Islet of Langerhans (tissue), 1 donor: ENCODE measurements at regions not wholly inside any gene's neighbourhood (a gene's known extent, or its start where the extent isn't known, plus 50 kb on each side); places are given as distances from the start of the nearest gene placed in this dataset.

Experiments
- FAIRE-seq: peaks from one replicate; lab custom pipeline; 2011; peaks lifted over from hg19 to GRCh38; lab: Jason Lieb, UNC

DNA sequence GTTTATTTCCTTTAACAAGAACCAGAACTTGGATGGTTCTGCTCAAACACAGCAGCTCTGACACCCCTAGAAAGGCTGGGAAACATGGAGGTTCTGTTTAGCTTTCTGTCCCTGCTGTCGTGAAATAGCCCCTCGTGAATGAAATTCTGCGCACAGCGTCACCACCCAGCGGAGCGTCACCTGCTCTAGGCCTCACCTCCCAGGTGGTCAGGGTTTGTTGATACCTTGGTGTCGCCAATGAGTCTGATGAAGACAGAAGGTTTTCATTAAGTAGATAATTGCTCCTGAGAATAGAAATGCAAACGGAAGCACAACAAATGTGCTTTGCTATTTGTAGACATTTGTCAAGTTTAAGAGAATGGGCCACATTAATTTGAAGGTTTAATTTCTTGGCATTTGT is 135.1 kb downstream of the EDN3 start:
- FAIRE-seq: peak; percentile 93

DNA sequence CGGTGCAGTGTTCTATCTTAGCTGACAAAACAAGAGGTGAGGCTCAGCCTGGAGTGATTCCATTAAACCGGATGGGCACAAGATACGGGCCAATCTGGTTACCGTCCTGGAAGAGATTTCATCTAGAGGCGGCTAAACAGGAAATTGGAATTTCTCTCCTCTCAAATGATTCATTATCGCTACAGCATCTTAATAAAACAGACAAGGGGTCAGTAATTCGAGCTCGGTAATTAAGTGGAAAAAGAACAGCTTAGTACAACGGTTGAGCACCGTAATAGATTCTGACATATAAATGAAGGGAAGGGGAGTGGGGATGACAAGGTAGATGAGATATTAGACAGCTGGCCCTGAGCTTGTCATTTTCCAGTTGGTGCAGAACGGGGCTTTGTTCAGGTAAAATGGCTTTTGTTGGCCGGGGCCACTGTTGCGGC is 137.2 kb downstream of the EDN3 start:
- FAIRE-seq: no peak

DNA sequence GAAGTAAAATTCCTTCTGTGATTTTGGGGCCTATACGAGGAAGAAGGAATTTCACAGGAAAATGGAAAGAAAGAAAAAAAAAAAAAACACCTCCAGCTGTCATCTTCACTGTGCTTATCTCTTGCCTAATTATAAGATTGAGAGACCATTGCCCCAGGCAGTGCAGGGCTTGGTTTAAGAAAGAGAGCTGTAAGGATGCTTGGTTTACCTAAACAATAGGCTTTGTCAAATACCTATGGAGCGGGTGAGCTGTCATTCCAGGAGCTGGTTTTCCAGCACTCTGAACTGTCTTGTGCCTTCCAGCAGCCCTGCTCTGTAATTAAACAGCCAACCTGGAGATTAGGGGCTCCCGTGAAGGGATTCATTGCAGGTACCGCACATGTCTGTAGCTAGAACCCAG is 137.8 kb downstream of the EDN3 start:
- no peak for FAIRE-seq

DNA sequence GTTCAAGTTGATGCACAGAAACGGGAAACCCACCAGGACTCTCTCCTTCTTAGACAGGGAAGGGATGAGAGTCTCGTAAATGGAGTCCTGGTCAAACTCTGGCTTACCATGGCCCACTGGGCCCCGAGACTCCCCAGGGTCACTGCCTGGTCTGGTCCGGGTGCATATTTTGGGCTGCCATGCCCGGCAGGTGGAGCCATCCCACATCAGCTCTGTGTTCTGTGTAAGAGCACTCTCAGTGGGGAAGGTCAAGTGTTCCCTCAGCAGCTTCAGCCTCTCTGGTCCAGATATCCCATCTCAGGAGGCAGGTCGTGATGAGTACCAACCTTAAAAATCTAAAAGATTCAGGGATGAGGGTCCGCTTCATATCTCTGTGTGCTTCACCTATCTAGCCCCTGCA is 138.8 kb downstream of the EDN3 start:
- no peak for FAIRE-seq

DNA sequence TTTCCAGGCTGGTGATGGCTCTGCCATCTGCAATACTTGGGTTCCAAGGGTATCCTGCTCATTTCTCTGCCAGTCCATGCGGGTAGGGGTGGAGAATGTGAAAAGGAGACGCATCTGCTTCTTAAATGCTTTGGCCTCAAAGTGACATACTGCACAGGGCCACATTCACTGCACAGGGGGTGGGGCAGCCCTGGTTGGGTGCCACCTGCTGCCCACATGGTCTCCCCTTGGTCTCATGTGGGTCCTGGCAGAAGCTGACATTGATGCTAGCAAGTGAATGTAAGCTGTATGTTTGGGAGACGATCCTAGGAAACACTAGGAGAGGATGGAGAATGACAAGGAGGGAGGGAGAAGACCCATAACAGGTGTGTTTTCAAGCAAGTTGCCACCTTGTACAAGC is 140.9 kb downstream of the EDN3 start:
- no peak for FAIRE-seq

DNA sequence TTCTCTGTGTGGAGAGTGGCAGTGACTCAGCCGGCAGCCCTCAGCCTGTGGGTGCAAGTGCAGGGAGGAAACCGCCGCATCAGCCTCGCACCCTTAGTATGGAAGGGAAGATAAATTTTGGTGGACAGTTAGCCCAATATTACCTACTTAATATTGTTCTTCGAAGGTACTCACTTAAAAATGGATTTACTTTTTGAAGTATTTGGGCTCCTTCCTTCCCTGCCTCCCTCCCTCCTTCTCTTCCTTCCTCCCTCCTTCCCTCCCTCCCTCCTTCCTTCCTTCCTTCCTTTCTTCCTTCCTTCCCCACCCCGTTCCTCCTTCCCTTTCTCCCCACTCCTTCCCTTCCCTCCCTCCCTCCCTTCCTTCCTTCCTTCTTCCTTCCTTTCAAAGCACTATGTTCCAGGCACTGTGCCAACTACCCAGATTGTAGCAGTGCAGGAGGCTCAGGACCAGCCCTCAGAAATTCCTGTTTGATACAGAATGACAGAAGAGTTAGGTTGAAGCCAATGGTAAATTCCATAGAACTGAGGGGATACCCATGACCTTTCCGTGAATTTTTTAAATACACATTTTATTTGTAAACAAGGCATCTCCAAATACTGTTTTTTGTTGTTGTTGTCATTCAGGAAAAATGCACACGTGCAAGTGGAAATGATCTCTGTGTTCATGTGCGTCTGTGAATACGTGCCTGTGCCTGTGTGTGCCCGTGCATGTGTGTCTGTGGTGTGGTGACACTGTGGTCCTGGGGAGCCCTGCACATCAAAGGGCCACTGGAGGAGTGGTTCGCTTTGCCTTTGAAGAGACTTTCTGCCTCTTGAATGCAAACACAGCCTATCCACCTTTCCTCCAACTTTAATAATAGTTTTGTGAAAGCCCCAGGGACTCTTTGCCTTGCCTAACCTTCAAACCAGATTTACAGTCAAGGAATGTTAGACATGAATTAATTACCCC is 141.7 kb downstream of the EDN3 start:
- no peak for FAIRE-seq

DNA sequence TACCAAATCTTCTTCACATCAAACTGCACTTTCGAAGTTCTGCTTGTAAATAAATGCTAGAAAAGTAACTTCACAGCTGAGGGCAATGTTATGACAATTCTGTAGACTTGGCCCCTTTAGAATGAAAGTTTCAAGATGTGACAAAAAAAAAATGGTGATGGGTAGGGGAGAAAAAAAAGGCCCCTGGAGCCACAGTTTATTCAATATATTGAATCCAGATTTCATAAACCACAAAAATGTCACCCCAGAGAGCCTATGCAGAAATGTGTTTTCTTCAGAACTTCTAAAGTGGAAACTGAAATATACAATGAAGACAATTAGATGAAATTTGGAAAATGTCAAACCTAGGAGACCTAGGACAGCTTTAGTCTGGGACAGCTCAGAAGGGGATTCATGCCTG is 143.1 kb downstream of the EDN3 start:
- FAIRE-seq: no peak

DNA sequence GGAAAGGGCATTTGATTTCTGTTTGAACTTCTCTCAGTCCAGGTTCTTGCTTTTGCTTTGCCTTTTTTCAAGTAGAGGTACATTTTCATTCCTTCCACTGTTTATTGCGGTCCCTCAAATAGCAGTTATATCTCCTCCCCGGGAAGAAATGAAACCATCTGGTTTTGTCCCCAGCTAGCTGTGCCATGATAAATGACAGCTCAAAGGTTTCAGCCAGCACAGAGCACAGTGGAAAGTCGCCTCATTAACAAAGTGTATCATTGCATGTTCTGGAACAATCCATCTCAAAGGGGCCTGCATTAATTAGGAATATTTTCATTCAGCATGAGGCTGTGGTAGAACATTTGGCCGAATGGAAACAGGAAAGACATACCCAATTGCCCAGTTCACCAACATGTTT is 146.0 kb downstream of the EDN3 start:
- no peak for FAIRE-seq

DNA sequence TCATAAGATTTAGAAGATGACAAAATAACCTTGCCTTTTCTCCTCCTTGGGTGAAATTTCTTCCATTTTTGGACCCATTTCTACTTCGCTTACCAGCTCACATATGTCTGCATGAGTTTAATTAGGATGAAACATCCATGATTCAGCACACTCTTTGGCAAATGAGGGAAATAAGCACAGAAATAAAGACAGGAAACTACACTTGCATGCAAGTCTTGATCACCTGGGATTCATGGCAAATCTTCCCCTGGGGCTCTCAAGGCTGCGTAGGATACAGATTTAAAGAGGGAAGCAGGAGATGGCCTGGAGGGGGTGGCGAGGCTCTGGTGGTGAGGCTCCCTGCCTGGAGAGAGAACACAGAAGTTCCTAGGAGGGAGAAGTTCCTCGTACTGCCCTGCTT is 147.8 kb downstream of the EDN3 start:
- no peak for FAIRE-seq

DNA sequence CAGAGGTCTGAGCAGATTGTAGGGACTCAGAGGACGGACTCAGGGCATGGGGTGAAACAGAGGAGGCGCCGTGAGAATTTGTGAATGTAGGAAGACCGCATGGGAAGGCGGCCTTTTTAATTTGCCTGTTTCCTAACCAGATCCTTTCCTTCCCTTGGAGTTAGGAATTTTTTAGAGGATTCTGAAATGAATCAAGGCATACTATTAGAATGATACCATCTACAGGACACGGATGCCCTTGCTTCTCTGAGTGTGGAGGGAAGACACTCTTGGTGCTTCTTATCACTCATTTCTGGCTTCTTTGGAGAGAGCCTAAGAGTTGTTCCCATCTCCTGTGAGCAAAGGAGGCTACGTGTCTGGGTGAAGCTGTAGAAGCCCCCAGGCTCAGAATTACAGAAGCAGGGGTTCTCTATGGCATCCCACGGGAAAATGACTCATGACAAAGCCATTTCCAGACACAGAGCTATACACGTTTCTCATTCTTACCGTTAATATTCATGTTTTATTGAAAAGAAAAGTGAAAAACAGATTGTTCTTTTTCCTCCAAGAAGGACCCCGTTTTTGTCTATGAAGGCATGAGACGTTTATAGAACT is 148.5 kb downstream of the EDN3 start:
- FAIRE-seq: no peak

DNA sequence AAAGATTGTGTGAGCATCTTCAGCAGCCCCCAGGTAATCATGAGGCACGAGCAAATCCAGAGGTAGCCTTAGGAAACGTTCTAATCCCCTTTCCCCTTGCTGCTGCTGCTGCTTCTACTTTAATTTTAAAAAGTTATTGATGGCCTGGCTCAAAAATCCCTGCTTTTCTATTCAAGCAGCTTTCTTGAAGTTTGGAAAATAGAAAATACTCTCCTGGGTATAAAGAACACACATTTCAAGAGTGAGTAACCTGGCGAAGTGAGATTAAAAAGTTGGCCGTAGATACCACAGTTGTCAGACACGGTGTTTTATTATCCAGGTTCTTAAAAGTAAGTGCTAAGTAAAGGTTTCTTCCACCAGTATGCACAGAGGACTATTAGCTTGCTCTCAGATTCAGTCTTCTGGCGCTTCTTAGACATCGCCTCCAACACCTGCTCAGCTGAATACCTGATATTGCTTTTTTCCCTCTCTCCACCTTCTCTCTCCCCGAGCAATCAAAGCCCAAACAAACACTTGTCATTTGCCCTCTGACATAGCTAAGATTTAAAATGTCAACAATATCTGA is 150.7 kb downstream of the EDN3 start:
- no peak for FAIRE-seq

DNA sequence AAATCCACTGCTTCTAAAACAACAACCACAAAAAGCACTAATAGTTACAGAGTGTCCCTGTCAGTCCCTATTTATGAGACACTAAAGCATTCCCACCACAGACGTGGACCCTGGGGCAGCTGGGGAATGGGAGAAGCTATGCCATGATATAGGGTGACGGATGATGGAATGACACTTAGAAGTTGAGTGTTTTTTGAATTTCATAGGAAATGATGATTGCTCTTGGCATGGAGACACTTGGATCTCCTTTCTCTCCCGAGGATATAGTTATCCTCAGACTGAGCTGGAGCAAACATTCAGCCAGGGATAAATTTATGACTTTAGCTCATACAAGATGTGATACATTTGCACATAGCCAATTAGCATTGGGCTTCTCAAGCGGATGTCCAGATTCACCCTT is 151.2 kb downstream of the EDN3 start:
- FAIRE-seq: no peak

DNA sequence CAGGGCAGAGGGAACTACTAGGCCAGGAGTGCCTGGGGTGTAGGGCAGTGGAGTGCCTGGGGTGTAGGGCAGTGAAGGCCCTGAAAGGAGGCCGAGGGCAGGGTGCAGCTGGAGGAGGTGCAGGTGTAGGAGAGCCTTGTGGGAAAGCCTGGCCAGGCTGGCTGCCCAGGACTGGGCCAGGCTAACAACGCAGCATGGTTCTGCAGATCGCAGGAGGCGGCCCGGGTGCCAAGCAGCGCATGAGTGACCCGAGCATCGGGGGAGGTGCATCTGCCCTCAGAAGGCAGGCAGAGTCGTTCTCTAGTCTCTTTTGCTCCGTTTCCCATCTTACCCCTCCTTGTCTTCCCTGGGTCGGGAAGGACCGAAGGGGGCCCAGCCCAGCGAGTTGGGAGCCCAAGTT is 151.5 kb upstream of the PHACTR3 start:
- no peak for FAIRE-seq

DNA sequence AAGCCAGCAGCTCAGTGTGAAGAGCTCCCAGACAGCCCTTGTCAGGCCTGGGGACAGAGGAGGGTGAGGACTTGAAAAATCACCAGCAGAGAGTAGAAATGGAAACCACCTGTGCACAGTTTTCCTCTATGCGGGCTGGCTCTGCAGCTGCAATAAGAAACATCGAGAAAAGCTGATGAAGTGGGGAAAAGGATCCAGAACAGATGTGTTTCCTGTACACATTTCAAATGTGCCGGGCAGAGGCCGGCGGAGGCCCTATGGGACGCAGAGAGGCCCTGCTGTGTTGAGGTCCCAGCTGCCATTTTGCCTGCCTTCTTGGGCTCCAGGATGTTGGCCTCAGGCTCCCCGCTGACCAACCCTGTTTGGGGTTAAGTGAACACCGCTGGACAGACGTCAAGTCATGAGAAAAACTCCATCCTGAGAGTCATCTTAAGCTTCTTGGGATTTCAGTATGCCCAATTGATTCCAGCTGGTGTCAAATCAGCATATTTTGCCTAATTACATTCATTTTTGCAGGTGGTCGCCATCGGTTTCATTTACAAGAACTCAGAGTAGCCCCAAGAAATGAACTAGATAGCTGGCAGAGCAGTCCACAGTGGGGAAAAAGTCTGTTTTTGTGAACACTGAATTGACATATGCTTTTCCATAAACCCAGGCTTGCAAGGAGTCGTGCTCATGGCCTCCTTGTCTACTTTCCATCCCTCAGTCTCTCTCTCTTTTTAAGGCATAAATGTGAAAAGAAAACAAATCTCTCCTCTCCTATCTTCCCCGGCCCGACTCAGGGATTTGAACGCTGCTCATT is 150.4 kb upstream of the PHACTR3 start:
- no peak for FAIRE-seq

DNA sequence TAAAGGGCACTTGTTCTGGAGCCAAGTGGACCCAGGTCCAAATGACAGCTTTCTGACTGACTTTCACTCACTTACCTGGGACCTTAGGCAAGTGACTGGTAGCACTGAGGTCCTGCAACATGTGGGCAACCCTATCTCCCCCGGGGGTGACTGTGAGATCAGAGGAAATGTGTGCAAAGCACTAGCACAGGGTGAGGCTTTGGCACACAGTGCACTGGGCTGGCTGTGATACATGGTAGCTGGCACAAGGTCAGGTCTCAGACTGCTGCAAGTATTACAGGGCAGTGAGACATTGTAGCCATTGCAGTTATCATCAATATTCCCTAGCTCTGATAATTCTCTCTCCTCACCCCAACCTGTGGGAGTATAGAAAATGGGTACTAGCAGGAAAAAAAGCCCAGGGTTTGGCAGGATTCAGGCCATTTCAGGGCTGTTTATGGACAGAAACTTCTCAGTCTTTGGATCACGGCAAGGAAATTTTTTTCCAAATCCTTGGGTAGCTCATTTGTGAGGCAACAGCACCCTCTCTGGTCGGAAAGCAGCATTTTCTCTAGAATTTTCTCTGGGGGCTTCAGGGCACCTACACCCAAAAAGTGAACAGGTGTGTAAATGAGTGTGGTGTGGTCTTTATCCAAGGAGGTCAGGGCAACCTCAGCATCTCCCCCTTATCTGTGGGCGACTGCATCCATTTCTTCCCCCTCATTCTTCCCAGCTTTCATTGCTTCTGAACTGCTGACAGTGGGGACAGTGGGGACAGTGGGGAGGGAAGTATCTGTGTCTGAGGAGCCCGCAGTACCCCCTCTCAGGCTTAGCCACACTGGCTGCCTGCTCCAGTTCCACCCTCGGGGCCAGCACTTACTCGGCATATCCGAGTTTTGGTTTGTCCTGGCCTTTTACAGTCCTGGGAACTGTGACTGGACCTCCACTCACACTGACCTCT is 148.7 kb upstream of the PHACTR3 start:
- peak; percentile 97 for FAIRE-seq

DNA sequence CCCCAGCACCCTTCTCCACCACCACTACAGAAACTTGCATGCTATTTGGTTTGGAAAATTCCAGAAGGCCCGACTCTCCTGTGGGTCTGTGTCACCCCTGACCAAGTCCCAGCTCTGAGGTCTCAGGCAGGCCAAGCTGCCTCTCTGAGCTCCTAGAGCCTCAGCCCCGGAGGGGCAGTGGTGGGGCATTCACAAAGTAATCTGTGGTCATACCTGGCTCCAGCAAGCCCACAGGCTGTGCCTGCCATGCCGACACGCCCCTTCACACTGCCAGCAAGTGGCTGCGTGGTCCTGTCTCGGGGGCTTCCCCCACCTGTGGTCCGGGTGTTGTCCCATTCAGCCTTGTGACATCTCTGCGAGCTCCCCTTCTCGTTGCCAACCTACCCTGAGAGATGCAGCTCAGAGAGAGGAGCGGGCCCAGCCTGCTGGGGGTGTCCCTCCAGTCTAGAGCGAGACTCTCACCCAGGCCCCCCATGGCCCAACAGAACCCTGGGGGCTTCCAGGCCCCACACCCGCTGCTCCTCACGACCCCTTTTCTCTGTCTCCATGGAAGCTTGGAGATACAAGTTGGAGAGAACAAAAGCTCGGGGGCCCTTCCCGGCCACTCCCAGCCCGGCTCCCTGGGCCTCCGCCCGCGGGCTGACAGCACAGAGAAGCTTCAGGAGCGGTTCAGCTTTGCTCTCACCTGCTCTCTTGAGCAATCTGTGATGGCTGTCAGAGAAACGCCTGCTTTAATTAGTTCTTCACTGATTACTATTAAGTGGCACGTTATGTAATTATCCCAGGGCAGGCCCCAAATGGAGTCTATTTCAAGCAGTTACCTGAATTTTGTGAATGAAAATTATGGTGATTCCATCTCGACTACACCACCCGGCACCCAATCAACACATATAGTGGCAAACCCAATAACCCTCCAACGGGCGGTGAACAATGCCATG is 147.7 kb upstream of the PHACTR3 start:
- FAIRE-seq: no peak

DNA sequence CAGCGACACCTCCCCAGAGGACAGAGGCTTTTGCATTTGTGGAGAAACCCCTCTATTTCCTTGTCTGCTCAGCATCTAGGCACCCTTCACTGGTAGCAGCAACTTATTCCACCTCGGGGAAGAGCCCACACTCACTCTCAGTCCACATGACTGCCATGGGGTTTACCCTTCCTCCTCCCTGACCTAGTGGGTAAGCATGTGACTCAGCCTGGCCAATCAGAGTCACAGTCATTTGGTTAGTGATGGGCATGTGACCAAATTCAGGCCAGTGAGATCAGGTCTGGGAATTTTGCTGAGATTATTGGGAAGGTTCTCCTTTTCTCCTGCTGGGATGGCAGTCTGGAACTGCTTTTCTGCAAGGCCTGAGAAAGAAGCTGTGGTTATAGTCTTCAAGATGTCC is 145.7 kb upstream of the PHACTR3 start:
- no peak for FAIRE-seq

DNA sequence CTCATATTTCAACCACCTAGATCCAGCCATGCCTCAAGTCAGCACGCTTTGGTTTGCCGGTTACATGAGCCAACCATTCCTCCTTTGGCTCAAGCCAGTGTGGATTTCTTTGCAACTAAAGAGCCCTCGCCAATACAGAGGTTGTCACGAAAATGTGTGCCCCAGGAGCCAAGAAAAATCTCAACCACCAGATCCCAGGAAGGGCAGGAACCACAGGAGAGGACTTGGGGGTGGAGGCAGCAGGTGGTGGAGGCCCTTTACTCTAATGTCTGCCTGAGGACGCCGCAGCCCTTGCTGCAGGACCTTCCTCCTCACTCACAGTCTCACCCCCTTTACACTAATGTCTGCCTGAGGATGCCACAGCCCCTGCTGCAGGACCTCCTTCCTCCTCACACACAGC is 144.8 kb upstream of the PHACTR3 start:
- no peak for FAIRE-seq

DNA sequence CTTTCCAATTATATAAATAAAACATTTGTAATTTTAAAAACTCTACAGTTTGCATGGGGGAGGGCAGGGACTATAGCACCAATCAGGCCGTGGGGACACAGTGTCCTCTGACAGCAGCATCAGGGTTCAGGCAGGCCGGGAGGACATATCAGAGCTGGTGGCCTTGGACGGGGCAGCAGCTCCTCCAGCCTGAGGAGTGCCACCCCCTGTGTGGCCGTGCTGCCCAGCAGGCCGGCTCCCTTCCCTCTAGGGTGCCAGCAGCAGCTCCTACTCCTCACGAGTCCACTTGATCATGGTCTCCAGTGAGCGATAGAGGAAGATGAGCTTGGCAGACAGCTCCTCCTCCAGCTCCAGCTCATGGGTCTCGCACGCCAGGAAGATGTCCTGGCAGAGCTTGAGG is 144.0 kb upstream of the PHACTR3 start:
- no peak for FAIRE-seq

DNA sequence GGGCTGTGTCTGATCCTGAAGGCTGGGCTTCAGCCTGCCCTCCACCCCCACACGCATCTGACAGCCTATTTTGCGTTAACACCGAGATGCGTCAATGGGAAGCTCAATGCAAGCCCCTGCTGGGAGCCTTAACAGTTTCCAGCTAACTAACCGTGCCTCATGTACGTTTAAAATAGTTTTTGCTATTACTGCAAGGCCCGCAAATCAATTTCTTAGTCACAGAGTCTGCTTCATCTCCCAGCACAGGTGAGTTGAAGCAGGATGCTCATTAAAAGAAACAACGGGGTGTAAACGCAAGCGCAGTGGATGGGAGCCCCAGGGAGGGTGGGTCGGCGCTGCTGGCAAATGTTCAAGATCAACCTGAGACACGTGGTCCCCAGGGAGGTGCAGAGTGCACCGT is 142.8 kb upstream of the PHACTR3 start:
- FAIRE-seq: no peak
